ENCODE measurements at regions not wholly inside any gene's neighbourhood (a gene's known extent, or its start where the extent isn't known, plus 50 kb on each side); places are given as distances from the start of the nearest gene placed in this dataset.

DNA sequence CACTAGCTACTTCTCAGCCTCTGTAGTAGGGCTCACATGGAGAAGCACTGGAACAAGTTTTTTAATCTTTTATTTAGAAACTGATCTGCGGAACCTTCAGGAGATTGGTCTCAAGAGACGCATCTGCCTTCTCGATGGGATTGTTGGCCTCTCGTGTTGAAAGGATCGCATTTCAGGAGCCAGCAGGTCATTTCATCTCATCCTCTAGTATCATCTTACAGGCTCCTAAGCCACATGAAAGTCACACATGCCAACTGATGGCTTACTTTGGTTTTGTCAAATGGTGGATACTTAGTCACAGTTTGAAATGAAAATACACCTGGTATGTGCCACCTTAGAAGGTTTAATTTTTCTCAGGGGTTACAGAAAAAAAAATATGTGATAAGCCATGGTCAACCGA lies 1703.6 kb downstream of the EFNB2 start:
- peak; percentile 80 for DNase-seq (ENCODE audit: low read depth)

DNA sequence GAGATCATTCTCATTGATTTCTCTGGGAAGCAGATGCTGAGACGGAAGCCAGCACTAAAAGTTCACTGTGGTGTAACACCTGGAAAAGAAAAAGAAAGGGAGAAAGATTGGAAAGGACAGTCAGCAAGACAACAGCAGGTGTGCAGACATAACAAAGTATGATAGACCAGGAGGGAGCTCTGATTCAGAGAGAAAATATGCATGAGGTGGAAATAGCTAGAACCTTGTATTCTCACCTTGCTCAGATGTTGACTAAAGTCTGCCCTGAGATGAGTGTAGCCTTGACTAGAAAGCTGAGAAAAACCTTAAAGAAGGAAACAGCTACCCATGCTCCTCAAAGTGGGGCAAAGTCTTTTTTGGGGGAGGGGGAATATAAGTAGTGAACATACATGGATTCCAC lies 1711.8 kb downstream of the EFNB2 start:
- DNase-seq (ENCODE audit: low read depth), result no peak

DNA sequence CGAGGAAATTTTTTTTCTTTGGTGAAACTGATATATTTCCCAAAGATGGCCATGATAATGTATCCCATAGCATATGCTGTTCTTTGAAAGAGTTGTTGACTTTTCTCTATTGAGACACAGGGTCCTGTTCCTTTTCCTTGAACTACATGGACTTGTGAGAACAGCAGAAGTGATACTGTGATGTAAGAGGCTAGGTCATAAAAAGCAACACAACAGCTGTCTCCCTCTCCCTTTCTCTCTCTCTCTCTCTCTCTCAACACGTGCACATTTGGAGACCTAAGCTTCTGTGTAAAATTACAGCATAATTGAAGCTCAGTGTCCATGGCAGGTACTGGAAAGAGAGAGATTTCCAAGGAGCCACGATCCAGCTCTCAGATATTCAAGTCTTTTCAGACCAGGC lies 1712.4 kb downstream of the EFNB2 start:
- DNase-seq (ENCODE audit: low read depth), result peak; percentile 47

DNA sequence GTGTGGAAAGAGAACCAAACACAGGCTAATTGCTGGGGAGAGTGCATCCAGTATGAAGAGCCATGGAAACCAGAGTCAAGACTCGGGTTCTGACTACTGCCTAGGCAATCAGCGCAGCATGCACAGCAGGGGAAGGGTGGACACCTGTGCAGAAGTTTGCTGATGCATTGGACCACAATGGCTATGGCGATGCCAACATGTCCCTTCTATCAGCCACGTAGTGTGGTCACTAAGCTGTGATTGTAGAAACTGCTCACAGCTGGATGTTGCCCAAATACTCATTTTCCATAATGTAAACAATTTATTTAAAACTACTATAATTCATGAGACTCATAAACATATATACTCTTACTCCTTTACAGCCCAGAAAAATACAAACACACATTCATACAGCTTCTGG lies 1718.2 kb downstream of the EFNB2 start:
- DNase-seq (ENCODE audit: low read depth), result peak; percentile 25

DNA sequence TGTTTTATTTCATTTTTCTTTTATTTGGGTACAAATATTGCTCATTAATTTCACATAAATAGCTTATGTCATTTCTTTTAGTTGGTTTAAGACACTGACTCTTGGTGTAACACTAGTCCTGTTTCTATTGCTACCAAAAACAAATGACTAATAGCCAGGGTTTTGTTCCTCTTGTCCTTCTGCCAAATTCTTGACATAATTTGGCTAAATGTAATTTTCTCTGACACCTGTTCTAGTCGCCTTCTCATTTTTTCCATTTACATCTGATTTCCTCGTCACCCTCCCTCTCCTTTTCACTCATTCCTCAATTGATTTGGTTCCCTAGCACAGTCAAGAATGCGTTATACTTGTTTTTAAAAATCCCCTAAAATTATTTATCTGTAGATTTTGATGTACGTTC lies 1718.7 kb downstream of the EFNB2 start:
- DNase-seq (ENCODE audit: low read depth), result peak; percentile 83

DNA sequence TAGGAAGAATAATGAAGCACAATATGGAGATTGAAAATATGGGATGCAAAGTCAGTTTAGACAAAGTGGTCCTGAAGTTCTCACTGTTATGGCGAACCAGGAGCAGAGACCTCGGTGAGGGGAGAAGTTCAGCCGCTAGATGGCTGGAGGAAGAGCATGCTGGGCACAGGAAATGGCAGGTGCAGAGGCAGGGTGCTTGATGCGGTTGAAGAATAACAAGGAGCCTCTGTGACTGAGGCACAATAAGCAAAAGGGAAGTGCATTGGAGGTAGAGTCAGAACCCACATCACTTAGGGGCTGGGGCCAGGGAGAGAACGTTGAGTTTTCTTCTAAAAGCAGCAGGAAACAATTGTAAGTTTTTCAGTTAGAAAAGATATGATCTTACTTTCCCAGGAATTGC lies 1725.2 kb downstream of the EFNB2 start:
- DNase-seq (ENCODE audit: low read depth), result no peak

DNA sequence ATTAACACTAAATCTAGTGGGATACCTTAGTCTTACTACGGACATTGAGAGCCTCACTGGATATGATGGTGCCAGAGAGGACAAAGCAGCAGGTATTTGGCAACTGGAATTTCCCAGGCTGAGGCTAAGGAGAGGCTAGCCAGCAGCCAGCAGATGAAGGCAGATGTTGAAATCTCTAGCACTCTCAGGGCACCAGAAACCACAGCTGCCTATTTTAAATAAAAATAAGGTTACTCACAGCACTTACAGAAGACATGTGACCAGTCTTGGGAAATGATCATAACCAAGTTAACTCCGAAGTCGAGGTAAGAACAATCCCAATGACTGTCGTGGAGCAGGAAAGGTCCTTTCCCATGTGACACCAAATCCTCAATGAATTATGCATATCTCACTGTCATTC lies 1726.0 kb downstream of the EFNB2 start:
- peak; percentile 40 for DNase-seq (ENCODE audit: low read depth)

DNA sequence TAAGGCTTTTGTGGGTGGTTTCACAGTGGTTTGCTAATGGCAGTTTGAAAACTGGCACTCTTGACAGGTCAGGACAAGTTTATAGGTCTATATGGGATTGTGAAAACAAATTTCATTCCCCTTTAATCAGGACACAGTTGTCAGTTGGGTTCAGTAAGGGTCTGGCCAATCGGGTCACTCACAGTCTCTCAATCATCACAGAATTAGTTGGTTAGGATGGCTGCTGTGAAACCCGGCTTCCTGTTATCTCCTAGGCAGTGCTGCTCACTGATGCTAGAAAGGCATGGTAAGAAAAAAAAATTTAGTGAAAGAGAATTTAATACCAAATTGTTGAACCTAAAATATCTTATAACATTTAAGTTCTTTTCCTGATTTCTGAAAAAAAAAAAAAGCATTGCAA lies 1730.1 kb downstream of the EFNB2 start:
- no peak for DNase-seq (ENCODE audit: low read depth)

DNA sequence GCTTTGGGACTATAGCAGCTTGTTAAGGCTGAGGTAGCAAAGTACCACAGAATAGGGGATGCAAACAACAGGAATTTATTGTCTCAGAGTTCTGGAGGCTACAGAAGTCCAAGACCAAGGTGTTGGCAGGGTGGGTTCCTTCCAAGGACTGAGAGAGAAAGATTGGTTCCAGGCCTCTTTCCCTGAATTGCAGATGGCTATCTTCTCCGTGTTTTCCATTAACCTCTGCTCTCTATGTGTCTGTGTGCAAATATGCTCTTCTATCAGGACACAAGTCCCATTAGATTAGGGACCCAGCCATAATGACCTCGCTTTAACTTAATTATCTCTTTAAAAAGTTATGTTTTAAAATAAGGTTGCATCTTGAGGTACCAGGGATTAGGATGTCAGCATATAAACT lies 1732.9 kb upstream of the SLC10A2 start:
- no peak for DNase-seq (ENCODE audit: low read depth)

DNA sequence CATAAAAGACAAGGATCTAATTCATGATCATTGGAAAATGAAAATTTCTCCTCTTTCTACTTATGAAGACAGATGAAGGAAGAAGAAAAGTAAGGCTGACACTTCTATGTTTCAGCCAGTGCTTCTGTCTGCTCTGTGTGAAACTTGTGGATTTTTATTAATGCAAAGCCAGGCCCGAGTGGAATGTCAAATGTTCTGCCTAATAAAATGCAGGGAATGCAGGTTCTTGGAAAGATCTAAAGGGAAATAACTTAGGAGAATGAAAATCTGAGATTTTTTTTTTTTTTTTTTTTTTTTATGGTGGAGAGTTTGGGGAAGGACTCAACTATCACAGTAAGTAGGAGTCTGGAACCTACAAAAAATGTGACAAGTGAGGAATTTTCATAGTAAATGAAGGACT lies 1732.3 kb upstream of the SLC10A2 start:
- DNase-seq (ENCODE audit: low read depth), result no peak

DNA sequence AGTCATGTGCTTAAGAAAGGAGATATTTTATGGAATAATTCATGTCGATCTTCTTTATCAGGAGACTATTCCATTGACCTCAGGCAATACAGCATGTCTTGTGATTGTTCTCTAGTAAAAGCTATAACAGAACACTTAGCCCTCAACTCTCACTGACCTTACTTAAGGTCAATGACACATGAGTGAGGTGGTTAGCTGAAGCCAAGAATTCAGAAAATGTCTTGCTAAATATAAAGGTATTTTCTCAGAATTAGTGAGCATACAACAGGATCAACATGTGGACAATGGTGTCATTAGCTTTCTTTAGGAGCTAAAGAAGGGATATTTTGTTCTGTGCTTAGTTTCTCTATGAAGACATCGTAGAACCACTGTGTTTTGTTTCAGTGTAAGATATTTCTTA lies 1730.4 kb upstream of the SLC10A2 start:
- DNase-seq (ENCODE audit: low read depth), result peak; percentile 27

DNA sequence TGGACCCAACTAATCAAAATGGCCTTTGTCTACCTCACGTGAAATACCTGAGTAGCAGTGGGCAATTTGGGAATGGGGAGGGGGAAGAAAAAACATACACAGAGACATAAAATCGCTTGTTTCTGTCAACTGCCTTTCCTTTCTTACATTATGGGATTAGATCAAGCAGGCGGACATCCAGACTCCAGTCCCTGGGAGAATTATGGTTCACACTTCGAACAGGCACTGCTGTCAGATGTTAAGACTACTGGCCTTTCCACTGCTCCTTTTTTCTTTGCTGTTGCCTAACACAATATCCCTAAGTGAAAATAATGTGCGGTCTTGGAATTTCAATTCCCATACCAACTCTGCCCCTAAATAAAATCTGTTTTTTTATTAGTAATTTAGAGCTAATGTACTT lies 1719.7 kb upstream of the SLC10A2 start:
- DNase-seq (ENCODE audit: low read depth), result no peak

DNA sequence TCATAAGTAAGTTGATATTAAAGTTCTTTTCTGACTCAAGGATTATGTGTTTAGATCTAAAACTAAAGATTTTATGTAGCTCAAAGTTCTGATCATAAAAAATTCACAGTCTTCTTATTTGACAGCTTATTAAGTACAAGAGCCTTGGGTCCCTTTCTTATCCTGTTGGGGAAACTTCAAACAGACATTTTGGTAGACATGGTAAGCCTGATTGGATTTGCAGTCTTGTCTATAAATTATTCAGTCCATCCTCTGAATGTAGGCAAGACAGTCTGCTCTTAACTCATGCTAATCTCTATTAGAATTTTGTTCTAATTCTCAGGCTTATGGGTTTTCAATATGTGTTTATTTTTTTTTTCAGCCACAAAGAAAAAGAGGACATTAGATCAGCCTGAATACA lies 1718.7 kb upstream of the SLC10A2 start:
- no peak for DNase-seq (ENCODE audit: low read depth)

DNA sequence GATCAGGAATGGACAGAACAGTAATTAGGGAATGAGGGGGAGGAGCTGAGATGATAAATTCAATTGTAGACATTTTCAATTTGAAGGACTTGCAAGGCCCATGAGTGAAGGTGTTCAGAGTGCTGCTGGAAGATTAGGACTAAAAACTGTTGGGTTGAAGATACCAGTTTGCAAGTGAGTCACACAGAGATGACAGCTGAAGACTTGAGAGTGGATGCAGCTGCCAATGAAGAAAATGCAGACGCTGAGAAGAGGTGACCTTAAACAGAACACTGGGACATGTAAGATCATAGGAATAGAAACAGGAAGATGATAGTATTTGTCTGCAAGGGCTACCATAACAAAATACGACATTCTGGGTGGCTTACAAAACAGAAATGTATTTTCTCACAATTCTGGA lies 1716.5 kb upstream of the SLC10A2 start:
- DNase-seq (ENCODE audit: low read depth), result peak; percentile 90

DNA sequence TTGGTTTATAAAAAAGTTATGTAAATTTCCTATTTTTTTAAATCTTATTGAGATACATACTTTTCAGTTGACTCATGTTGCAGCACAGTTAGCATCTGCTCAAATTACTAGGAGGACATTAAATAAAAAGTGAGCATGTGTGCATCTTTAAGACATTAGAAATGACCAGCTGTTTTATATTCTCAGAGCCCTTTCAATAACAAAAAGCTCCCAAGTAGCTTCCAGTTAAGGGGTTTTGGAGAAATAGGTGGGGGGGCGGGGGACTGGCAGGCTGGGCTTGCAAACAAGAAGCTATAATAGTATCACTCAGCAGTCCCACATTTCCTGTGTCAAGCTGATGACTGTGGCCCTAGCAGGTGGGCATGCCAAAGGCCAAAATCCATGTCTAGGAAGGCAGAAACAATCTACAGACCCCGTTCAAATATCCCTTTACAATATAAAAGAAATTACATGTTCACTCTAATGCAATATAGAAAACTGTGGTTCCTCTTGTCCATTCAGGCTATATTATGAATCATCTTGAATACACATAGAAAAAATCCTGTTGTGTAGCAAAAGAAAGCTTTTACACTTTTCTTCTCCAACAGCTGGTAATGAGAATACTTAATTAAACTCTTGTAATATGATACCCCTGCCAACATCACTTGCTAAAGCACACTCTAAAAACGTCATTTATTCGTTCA lies 1713.2 kb upstream of the SLC10A2 start:
- DNase-seq (ENCODE audit: low read depth), result peak; percentile 67

DNA sequence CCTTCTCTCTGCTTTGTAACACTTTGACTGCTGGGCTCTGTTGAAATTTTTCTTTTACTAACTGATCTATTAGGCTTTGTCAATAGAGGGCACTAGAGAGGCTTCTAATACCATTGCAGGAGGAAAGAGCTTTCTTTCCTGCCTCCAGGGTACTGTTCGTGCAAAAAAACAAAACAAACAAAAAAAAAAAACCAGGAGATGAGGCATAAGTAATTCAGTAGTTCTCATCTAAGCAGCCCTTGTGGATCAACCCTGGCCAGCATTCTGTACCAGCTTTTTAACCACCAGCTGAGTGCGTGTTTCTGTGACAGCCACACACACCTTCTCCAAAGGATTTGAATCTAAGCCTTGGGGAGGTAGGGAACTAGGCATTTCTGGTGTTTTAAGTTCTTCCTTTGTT lies 1707.6 kb upstream of the SLC10A2 start:
- peak; percentile 69 for DNase-seq (ENCODE audit: low read depth)

DNA sequence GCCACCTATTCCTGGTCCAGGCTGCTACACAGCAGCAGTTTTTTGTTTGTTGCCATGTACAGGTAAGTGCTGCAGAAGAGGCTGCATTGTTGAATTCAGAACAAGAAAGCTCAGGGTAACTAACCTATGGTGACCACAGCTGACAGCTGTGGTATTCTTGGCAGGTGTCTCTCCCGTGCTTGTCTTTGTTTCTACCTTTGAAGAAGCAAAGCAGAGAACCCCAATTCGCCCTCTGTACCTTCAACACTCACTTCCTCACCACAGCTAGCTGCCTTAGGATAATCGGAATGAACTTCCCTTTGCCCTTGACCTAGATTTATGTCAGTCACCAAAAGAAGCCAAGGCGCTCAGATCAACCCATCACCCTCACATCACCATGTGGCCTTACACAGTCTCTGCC lies 1703.3 kb upstream of the SLC10A2 start:
- DNase-seq (ENCODE audit: low read depth), result no peak

DNA sequence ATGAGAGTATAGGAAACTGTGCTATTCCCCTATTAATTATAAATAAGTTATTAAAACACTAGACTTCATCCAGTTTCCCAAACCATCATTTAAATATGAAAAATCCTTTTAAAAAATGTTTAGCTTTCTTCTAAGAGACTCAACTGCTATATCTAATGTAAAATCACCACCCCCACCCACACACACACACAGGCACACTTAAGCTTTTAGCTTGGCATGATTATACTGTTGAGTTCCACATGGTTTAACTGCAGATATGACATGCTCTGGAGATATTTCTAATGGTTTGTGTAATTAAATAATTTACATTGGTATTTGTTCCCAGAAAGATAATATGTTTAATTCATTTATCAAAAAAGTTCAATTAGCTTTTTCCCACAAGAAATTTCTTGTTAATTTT lies 1700.1 kb upstream of the SLC10A2 start:
- no peak for DNase-seq (ENCODE audit: low read depth)

DNA sequence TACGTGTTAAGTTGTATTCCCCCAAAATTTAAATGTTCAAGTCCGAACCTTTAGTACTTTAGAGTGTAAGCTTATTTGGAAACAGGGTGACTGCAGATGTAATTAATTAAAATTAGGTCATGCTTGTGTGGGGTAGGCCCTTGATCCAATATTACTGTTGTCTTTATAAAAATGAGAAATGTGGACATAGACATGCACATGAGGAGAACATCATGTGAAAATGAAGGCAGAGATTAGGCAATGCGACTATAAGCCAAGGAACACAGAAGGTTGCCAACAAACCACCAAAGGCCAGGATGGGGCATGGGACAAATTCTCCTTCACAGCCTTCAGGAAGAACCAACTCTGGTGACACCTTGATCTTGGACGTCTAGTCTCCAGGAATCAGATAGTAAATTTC lies 1698.4 kb upstream of the SLC10A2 start:
- DNase-seq (ENCODE audit: low read depth), result no peak

DNA sequence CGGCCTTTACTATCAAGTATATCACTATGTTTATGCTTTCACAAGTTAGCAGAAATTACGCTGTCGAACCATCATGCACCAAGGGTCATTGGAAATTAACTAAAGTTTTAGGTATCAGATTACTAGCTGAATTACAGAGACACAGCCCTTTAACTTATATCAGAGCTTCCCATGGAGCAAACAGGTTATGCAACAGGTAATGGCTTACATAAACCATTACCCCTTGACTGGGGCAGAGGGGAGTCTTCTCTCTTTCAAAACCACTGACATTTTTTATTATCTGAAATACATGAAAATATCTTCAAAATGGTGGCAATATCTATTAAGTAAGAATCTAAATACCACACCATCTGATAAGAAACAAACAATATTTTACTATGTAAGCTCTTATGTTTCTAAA lies 1692.9 kb upstream of the SLC10A2 start:
- no peak for DNase-seq (ENCODE audit: low read depth)

DNA sequence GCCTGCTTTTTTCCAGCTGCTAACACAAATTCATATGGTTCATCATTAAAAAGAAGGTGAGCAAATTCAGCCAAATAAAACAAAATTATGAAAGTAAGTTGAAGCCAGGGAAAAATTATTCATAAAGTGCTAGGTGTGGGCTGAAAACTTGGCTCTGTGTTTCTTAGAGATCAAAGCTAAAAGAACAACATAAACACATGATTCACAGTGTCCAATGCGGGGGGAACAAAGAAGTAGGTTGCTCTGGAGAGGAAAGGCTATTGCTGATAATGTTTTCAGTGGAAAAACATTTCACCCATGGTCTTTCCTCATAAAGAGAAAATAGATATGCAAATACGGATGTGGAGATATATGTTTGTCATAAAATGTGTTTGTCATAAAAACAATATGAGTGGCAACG lies 1691.5 kb upstream of the SLC10A2 start:
- DNase-seq (ENCODE audit: low read depth), result no peak

DNA sequence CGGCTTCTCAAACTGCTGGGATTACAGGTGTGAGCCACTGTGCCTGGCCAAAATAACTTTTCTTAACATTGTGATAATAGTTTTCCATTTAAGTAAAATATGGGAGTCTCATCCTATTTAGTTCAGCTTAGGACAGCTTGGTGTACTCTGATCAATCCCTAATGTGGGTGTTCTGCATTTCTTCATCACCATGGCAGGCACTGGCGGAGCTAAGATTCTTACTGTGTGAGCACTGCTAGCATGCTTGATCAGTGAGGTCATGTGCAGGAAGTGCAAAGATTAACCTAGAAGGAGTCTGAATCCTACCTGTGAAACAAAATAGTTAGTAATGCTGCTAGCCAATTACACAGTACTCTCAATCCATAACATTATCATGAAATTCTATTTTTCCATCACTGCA lies 1684.2 kb upstream of the SLC10A2 start:
- no peak for DNase-seq (ENCODE audit: low read depth)

DNA sequence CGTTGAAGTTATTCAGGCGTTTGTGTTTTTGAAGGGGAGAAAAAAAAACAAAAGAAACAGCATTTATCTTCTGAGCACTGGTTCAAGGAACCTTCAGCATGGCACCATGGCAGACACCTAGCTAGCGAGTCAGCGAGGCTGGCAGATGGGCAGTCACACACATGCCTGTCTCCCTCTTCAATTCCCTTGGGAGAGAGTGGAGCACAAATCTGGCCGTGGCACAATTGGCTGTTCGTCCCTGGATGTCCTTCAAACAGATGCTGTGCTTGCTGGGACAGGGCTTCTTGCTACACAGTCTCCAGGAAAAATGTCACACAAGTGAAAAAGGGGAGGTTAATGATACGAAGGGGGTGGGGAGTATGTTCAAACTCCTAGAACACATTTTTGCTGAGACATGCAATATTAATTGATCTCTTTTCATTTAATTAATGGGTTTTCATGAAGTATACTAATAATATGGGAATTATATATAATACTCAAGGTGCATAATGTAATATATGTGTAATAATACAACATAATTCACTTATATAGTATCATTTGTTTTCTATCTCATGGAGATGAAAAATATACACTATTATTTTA lies 1674.5 kb upstream of the SLC10A2 start:
- peak; percentile 56 for DNase-seq (ENCODE audit: low read depth)

DNA sequence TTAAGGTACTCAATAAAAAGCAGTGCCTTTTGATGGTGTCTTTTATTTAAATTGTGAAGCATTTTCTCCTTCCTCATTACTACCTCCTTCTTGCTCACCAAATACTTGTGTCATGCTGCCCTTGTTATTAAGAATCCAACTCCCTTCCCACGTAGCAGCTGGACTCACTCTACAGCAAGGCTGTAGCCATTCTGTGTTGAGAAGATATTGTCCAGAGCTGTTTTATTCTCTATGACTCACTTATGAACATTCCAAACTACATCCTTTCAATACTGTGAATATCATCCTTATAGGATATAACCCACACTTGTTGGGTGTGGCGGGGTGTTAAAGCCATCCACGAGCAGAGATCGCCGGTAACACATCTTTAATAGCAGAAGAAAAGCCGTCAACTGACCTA lies 1671.5 kb upstream of the SLC10A2 start:
- DNase-seq (ENCODE audit: low read depth), result peak; percentile 33

All from myocyte (in vitro differentiated cells).